22Rv1 (cell line): ENCODE measurements at regions not wholly inside any gene's neighbourhood (a gene's known extent, or its start where the extent isn't known, plus 50 kb on each side); places are given as distances from the start of the nearest gene placed in this dataset.

Experiments used
- CTCF ChIP-seq: fragments of 450-650 bp; IDR thresholded peaks from 2 replicates; pipeline ENCODE4 v1.5.1; 2017; ENCODE audit warnings: mild to moderate bottlenecking
- ZFX ChIP-seq: fragments of 450-650 bp; IDR thresholded peaks from 2 replicates; pipeline ENCODE4 v1.6.1; 2017; ENCODE audit warnings: antibody characterized with exemption, borderline replicate concordance

GRCh38 chr4:60759518-60760245 is 440.4 kb upstream of the ADGRL3 start:
- TF ChIP-seq ZFX (no peak), CTCF (peak; percentile 44)
